Inflammatory macrophage treated with lipopolysaccharide for 4 hours (primary cell): ENCODE measurements at regions not wholly inside any gene's neighbourhood (a gene's known extent, or its start where the extent isn't known, plus 50 kb on each side); places are given as distances from the start of the nearest gene placed in this dataset.
"Not testable (repeated sequence)": the region's sequence is repeated elsewhere in the genome, so short reads cannot be mapped to it uniquely, and the experiment has no call there.

Experiments used
- DNase-seq: peaks from one replicate; pipeline ENCODE4 v3.0.0-alpha.2; 2020

DNA sequence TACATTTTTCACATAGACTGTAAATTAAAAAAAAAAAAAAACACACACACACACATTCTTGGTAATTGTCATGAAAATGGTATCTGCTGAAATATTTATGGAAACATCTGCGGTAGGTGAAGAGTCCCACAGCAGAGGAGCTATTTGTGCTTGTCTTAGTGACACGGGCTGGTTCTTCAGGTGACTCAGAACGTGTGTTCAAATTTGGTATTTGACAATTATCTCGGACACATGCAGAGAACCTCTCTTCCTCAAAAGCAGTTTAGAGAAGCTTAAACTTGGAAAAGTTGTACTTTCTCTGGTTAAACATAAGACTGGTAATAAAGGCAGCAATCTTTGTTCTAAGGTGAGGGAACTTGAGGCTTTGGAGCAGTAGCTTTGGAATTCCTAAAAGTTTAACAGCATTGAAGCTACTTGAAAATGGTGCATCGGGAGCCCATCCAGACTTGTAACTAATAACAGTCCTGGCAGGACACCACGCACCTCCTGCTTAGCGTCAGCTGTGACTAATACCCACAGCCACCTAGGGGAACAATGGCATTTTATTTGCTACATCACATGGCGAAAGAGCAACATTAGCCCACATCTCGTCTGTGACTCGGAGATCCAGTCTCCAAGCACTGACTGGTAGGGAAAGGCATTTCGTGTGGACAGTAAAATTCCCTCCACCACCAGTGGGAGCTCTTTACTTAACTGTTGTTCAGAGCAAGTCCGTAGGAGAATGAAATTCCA lies 1505.1 kb upstream of the SLC10A2 start:
- no peak for DNase-seq

DNA sequence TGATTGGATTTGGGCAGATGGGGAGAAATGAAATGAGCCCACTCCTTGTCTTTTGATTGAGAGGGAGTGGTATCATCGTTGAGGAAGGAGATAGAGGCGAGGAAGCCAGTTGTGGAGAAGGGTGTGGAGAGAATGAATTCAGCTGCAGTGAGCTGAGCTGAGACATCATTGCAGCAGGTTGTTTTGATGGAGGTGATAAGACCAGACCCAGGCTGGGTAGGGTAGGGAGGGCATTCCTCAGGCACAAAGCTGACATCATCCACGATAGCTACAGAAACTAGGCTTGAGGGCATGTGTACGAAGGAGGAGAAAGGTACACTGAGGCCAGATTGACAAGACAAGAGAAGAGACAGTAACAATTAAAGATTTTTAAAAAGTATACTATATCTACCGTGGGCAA lies 1500.9 kb upstream of the SLC10A2 start:
- no peak for DNase-seq

DNA sequence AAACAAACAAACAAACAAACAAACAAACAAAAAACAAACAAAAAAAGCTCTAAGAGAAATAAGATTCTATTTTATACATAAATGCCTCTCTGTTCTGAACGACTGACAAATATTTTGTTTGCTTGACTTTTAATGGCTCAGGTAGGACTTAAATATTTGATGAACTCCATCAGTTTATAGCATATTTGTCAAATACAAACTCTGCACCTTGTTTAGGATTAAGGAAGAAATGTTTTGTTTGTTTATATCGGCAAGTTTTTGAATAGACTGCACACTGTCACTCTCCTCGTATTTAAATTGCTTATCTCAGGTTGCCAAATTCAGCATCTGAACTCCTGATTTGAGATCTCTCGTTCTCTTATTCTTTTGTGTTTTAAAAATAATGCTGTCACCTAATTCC lies 1499.7 kb upstream of the SLC10A2 start:
- no peak for DNase-seq

DNA sequence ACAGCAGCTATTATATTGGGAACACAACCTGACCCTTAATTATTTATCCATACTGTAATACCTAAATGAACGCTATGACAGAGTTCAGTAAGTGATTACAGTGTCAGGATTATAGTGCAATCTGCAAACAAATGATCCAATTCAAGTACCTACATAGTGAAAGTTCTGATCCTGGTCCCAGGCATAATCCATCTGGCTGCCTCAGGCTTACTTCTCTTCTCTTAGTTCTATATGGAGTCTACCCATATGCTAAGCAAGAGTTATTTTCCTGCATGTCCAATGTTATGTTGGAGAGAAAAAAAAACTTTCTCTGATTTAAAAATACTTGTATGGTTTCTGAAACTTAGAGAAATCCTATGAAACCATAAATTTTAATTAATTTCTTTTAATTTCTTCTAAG lies 1487.7 kb upstream of the SLC10A2 start:
- no peak for DNase-seq

DNA sequence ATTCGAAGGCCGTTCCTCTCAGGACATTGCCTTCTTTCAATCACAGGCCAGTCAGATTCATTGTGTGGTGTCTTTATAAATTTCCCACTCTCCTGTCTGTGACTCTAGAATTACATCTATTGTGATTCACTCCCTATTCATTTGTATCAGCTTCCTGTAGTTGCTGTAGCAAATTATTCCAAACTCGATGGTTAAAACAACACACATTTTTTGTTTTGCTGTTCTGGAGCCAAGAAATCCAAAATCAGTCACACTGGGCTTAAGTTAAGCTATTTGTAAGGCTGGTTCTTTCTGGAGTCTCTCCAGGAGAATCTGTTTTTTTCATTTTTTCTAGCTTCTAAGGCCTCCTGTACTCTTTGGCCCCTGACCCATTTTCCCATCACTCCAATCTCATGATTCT lies 1487.0 kb upstream of the SLC10A2 start:
- DNase-seq = no peak

DNA sequence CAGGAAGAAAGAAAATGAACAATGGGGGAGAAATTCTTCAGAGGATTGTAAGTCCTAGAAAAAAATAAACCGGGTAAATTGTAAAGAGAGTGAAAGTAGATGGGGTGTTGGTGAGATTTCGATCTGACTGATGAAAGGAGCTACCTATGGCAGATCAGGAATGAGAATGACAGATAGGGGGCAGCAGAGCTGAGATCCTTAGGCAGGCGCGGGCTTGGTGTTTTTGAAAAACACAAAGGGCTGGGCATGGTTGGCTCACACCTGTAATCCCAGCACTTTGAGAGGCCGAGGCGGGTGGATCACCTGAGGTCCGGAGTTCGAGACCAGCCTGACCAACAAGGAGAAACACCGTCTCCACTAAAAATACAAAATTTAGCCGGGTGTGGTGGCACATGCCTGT lies 1468.6 kb upstream of the SLC10A2 start:
- no peak for DNase-seq

DNA sequence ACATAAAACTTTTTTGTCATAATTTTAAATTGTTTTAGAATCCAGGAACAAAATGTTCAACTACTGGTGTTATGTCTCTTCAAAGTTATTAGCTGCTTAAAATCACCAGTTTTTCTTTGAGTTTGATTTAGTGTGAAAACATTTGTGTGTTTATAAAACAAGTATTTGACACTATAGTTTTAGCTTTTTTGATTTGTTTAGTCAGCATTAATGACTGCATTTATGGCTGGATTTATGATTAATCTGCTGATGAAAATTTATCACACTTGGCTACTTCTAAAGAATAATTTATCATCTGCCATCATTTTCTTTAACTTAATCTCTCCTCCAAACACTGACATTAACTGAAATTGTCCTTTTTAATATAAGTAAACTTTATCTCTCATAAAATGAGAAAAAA lies 1465.9 kb upstream of the SLC10A2 start:
- no peak for DNase-seq

DNA sequence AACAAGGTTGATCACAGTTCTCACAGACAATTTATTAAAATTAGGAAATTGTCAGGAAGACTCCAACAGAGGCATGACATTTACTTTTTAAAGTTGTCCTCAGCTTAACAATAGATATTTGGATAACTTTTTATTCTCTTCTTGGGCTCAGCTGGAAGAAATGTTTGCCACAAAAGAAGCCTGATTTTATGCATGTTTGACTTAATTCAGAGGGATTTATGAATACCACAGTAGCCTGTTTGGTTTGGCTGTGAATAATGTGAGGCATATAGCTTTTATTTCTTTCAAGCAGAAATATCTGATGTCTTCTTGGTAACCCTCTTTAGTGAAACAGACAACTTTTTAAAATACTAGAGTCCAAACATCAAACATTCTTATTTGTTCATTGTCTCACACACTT lies 1464.5 kb upstream of the SLC10A2 start:
- DNase-seq = no peak

DNA sequence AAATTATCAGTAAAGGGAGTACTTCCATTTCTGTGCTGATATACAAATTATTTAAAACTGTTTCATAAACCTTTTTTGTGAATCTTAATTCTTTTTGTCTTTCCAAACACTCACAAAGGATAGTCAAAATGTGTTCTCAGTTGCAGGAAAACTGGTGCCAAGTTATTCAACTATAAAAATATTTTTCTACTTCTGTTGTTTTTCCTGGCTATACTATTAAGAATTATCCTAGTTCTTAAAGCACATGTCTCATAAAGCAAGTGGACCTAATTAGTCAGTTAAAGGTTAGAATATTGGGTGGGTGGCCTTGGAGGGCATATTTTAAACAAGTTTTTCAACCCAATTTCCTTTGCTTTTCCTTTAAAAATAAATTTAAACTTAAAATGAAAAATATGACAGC lies 1460.3 kb upstream of the SLC10A2 start:
- no peak for DNase-seq

DNA sequence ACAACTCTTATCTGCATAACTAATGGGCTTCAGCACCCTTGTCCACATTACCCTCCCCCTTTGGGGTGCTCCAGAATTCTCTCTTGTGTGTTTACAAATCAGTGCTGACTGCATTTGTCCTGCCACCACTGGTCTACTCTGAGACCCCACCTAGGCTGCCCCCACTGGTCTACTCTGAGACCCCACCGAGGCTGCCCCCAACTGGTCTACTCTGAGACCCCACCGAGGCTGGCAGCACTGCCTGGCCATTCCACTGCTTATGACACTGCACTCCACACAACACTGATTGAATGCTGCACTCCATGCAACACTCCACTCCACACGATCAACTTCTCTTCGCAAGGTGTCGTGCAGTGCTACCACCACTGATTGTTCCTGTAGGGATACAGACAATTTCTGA lies 1459.2 kb upstream of the SLC10A2 start:
- no peak for DNase-seq

DNA sequence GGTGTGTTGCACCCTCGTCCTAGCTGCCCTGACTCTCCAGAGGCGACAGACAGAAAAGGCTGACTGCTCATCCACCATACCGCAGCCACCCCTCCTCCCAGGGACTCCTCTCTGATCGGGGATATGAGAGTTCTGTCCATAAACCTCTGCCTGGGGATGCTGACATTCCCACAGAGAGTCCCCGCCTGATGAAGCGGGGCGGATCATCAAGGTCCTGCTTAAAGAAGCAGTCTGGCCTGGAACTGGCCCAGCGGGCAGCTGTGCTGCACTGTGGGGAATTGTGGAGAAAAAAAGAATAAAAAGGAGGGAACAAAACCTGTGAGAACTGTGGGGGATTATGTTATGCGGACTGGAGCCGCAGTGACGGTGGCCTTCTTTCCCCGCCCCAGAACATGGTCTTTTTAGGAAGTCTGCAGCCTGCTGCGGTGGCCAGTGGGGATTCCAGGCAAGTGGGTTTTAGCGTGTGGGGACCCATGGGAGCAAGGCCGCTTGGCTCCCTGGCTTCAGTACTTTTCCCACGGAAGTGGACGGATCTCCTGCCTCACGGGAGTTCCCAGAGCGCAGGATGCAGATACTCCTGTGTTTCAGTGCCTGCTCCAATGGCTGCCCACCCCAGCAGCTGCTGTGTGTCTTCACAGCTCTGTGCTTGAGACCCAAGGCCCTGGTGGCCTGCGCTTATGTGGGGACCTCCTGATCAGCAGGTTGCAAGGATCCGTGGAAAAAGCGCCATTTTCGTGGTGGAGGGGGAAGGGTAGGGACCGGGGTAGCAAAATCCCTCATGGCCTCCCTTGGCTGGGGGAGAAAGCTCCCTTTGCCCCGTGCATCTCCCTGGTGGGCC lies 1456.2 kb upstream of the SLC10A2 start:
- DNase-seq = no peak

DNA sequence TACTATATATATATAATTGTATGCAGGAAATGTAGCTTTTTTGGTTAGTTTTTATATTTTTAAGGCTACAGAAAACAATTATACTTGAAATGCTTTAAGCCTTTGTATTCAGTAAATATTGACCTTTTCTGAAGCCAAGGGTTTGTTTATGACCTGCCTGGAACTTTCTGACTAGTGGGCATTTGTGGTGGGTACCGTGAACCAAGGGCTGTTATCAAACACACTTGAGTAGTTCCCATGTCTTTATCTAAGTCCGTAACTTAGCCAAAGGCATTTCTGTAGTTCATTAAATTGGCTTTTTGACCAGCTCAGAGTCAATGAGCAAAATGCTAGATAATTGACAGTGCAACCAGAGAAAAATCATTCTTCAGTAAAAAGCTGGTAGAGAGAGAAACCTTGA lies 1444.2 kb upstream of the SLC10A2 start:
- DNase-seq = no peak

DNA sequence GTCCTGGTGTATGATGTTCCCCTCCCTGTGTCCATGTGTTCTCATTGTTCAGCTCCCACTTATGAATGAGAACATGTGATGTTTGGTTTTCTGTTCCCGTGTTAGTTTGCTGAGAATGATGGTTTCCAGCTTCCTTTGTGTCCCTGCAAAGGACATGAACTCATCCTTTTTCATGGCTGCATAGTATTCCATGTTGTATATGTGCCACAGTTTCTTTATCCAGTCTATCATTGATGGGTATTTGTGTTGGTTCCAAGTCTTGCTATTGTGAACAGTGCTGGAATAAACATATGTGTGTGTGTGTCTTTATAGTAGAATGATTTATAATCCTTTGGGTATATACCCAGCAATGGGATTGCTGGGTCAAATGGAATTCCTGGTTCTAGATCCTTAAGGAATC lies 1427.3 kb upstream of the SLC10A2 start:
- DNase-seq = not testable (repeated sequence)

DNA sequence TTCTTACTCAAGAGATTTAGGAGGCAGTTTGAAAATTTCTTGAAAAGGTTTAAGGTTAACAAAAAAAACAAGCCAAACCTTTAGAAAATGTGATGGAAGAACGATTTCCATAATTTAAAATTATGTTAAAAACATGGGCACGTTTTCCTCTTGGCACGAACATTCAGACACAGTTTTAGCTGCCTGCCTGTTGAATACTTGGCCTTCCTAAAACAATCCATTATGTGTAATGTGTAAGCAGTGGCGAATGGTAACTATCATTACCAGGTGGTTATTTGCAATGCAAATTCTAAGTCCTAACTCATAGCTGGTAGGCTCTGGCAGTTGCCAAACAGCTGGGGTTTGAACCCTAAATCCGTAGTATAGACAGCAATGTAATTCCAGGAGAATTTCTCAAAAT lies 1425.7 kb upstream of the SLC10A2 start:
- no peak for DNase-seq

DNA sequence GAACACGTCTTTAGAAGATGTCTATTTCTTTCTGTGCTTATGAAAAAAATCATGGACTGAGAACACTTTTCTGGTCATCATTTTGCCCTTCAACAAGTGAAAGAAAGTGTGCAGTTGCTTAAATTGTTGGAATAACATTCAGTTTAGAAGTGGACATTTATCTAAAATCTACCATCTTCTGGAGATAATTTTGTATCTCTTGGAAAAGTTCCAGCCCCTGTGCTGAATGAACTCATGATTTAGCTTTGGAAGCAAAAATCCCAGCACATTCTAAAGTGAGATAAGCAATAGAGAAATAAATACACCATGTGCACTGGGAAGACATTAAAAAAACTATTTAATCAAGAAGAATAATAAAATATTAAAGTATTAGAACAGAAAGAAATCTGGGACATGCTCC lies 1420.8 kb upstream of the SLC10A2 start:
- DNase-seq = no peak

DNA sequence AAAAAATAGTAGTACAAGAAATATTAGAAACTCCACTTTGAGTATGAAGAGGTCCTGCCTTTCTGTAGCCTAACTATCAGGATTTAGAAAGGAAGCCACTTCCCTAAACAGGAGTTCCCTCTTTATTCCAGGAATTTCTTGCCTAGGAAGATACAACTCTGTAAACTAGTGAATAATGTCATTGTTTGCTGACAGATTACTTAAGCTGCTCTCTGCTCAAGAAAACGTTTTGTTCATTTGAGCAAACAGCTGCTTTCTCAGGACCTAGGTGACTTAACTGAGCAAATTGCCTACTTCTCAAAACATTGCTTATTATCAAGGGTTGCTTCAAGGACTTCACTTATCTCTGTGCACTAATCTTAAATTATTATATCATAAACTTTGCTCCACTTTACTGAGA lies 1419.4 kb upstream of the SLC10A2 start:
- no peak for DNase-seq

DNA sequence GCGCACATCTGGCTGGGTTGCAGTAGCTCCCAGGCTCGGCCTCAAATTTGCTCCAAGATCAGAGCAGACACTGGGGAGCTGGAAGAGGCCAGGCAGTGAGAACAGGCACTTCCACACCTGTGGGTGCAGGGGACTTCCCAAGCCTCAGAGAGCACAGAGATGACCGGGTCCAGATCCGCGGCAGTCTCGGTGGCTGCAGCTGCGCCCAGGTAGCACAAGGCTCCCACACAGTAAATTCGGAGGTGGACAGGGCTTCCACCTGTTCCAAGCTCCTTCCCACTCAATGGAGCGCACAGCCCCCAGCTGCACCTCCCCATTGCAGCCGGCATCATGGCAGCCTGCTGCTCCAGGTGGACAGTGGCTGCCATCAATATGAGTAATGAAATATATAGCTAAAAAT lies 1417.4 kb upstream of the SLC10A2 start:
- no peak for DNase-seq

DNA sequence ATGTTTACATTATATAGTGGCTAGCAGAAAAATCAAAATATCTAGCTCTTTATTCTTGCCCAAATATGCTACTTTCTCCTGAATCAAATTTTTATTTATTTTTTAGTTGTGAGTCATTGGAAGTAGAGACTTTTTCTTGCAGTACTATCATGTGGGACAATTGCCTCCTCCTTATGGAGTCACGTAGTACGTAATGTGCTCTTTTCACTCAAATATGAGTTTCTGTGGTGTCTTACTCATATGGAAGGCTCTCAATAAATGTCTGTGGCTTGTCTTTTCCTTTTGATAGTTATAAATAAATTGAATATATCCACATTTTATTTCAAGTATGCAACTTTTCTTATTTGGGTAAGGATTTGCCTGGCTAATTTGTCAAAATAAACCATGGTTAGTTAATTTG lies 1411.0 kb upstream of the SLC10A2 start:
- DNase-seq = no peak

DNA sequence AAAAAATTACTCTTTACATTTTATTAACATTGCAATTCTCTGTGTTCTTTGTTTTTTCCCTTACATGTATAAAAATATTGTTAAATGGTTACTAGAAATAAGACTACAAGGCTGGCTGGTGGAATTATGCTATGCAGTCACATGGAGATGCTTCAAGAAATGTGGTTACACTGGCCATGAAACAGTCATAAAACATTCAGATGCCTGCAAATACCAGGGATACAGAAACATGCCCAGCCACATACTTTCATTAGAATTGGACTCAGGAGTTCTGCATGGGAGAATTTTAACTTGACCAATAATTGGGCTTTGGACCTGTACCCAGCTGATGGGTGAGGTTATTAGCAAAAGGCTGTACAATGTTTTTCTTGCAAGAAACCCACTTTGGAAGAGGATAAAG lies 1407.7 kb upstream of the SLC10A2 start:
- DNase-seq = no peak

DNA sequence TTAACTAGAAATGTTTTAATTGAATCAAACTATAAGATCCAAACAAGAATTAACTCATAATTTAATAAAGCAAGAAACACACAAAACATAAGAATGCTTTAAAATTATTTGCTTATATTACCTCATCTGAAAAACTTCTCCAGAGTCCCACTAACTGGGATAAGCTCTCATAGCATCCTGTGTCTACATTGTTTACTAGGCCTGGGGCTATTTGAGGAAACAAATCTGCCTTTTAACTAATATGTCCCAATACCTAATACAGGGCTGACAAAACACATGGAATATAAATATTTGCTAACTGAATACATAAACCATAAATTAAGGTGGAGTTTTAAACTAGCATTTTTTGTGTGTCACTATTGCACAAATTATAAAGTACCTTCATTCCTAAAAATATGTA lies 1399.8 kb upstream of the SLC10A2 start:
- no peak for DNase-seq

DNA sequence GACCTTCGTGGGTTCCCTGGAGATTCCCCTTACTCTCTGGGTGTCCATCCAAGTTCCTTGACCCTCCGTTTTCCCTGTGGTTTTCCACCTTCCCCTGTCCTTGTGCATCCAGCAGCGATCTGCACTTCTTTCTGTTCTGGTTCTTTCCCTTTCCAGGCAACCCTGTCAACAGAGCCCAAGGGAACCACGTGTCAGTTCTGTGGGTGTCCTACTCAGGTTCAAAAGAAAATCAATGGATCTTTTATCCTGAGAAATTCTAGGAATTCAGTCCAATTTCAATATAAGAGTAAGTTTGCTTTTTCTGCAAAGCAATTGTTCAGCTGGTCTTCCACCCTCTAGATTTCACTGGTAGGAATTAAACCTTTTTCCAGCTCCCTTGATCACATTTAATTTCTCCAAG lies 1394.8 kb upstream of the SLC10A2 start:
- no peak for DNase-seq

DNA sequence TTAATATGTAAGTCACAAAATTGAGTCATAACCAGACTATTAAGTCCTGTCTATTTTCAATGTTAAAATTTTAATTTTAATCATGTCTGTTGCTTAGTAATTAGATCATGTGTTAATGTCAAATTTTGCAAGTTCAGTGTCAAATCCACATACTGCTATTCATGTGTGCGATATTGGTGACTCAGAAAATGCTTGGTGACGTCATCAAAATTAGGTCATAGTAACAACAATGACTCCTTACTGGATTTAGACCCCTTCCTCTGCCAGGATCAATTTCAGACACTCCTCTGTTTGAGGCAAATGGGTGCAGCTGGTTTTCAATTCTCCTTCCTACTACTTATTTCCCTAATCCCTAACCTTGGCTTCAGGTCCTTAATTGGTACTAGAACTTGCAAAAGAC lies 1394.3 kb upstream of the SLC10A2 start:
- DNase-seq = no peak

DNA sequence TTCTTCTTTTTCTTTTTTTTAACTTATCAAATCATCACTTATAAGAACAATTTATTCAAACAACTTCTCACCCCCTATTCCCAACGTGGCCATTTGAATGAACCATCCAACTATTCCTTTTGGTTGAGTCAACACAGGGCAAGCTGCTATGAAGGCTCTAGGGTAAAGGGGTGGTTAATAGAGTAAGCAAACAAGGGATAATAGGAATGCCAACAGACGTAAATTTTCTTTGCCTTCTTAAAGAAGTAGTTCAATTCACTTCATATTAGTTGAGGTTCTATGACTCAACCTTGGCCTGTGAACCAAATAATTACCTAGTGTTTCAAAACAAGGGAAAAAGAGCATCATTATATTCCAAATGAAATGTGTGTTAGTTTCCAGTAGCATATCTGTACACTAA lies 1383.8 kb upstream of the SLC10A2 start:
- DNase-seq = no peak

DNA sequence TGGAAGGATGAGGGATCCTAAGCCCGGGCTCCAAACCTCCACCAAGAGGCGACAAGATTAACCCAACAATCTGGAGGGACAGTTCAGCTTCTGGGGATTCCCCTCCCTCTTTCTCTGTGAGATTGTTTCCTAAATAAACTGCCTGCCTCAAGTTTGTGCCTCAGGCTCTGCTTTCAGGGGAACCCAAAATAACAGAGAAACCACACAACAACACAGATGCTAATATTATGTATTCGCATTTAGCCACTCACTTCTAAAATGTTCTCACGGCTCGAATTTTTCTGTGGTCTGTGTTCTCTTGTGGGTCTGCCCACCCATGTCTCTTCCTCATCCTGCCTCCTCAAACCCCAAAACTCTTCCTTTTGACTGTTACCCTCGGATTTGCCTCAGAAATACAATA lies 1381.1 kb upstream of the SLC10A2 start:
- no peak for DNase-seq

DNA sequence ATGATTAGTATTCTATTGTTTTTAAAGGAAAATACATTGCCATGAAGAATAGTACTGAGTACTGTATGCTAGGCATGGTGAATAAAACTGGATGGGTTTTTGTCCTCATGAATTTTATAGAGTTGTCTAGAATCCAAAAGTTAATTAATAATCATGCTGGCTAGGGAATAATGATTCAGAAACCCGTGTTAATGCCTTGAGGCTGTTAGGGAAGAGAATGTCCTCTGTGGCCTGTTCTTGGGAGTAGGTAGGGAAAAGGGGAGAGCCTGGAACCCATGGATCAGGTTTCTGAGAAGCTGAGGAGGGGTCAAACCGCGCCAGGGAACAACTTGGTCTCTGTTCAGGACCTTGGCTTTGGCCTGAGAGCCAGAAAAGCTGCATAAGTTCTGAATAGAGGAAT lies 1376.3 kb upstream of the SLC10A2 start:
- no peak for DNase-seq
